Prostate gland (tissue), 1 donor: ENCODE measurements at regions not wholly inside any gene's neighbourhood (a gene's known extent, or its start where the extent isn't known, plus 50 kb on each side); places are given as distances from the start of the nearest gene placed in this dataset.

Source experiments
- POLR2A ChIP-seq: fragments of 450-650 bp; IDR thresholded peaks from one replicate; pipeline ENCODE4 v1.6.1; 2016; ENCODE audit warnings: antibody characterized with exemption, mild to moderate bottlenecking
- POLR2AphosphoS5 ChIP-seq: sonication (generic); formaldehyde crosslinking; IDR thresholded peaks from one replicate; pipeline ENCODE4 v1.6.1; 2017; ENCODE audit warnings: antibody characterized with exemption

DNA sequence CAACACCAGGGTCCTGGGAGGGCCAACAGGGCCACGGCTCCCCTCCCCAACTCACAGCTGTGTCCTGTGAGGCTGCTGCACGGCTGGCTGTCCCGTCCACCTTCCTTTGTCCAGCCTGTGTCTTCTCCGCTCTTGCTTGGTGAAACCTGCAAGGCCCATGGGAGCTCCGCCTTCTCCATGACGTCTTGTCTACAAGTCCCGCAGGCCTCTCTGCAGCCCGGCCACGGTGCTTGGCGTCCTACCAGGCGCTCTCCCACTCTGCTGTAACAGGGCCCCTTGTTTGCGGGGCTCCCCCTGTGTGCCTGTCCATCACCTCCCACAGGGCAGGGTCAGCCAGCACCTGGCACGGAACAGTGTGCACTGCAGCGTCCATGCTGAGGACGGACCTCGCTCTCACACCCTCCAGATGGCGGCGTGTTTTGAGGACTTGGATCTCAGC, 866.8 kb downstream of the TBC1D22A start:
- TF ChIP-seq POLR2A (no peak), POLR2AphosphoS5 (no peak)
